Caki2 (cell line): ENCODE measurements at regions not wholly inside any gene's neighbourhood (a gene's known extent, or its start where the extent isn't known, plus 50 kb on each side); places are given as distances from the start of the nearest gene placed in this dataset.
A peak's percentile ranks its signal among the peaks of the same experiment; 100 is the strongest.

Source experiments
- DNase-seq: peaks from one replicate; pipeline ENCODE4 v3.0.0-alpha.2; 2015; ENCODE audit warnings: low read depth
- in situ Hi-C: cut with HindIII; loops from 2 replicates; pipeline ENCODE4 v1.10.0; 2016; ENCODE audit warnings: low sequenced_read_pairs, low pct_unique_long_range_greater_than_20kb, mixed read lengths

GRCh38 chr6:1037430-1038202, 274.3 kb upstream of the FOXQ1 start:
- DNase-seq, result no peak
- in situ Hi-C loops, result no loop called here

- in situ Hi-C loops, result no loop called here
These were observed 276.5 kb upstream of the FOXQ1 start for GRCh38 chr6:1035401-1035800.

GRCh38 chr6:1031720-1032119, 280.2 kb upstream of the FOXQ1 start:
- DNase-seq, result no peak
- in situ Hi-C loops, result no loop called here

More at GRCh38 chr6:1035401-1035800, 276.5 kb upstream of the FOXQ1 start:
- no peak for DNase-seq

GRCh38 chr6:1029141-1029540, 282.8 kb upstream of the FOXQ1 start:
- peak; percentile 91 for DNase-seq
- in situ Hi-C loops, result no loop called here

- in situ Hi-C loops, result no loop called here
- DNase-seq, result no peak
These were observed 283.2 kb upstream of the FOXQ1 start for GRCh38 chr6:1028723-1029122.

- in situ Hi-C loops, result no loop called here
- DNase-seq, result no peak
These were observed 283.9 kb upstream of the FOXQ1 start for GRCh38 chr6:1027795-1028569.

- in situ Hi-C loops, result no loop called here
These were observed 284.6 kb upstream of the FOXQ1 start for GRCh38 chr6:1027109-1027794.

GRCh38 chr6:1025821-1026220, 286.1 kb upstream of the FOXQ1 start:
- no peak for DNase-seq
- in situ Hi-C loops, result no loop called here

More at GRCh38 chr6:1027109-1027794, 284.6 kb upstream of the FOXQ1 start:
- peak; percentile 86 for DNase-seq

- DNase-seq, result peak; percentile 88
- in situ Hi-C loops, result no loop called here
These were observed 287.3 kb upstream of the FOXQ1 start for GRCh38 chr6:1024587-1024986.

GRCh38 chr6:1024161-1024560, 287.7 kb upstream of the FOXQ1 start:
- in situ Hi-C loops, result no loop called here
- DNase-seq, result no peak

- in situ Hi-C loops, result no loop called here
- DNase-seq, result no peak
These were observed 288.7 kb upstream of the FOXQ1 start for GRCh38 chr6:1023229-1023628.

- in situ Hi-C loops, result no loop called here
- DNase-seq, result no peak
These were observed 289.2 kb upstream of the FOXQ1 start for GRCh38 chr6:1022719-1023118.

GRCh38 chr6:1020837-1021236, 291.1 kb upstream of the FOXQ1 start:
- DNase-seq, result no peak
- in situ Hi-C loops, result no loop called here

GRCh38 chr6:1020133-1020532, 291.8 kb upstream of the FOXQ1 start:
- in situ Hi-C loops, result no loop called here
- no peak for DNase-seq

- DNase-seq, result no peak
- in situ Hi-C loops, result no loop called here
These were observed 293.9 kb upstream of the FOXQ1 start for GRCh38 chr6:1018041-1018440.

GRCh38 chr6:1016329-1017302, 295.3 kb upstream of the FOXQ1 start:
- in situ Hi-C loops, result no loop called here
- no peak for DNase-seq

GRCh38 chr6:1015825-1016224, 296.1 kb upstream of the FOXQ1 start:
- DNase-seq, result peak; percentile 33
- in situ Hi-C loops, result no loop called here

- DNase-seq, result no peak
- in situ Hi-C loops, result no loop called here
These were observed 297.5 kb upstream of the FOXQ1 start for GRCh38 chr6:1014431-1014807.
